Cardiac muscle cell (in vitro differentiated cells and primary cell): ENCODE measurements at regions not wholly inside any gene's neighbourhood (a gene's known extent, or its start where the extent isn't known, plus 50 kb on each side); places are given as distances from the start of the nearest gene placed in this dataset.
"Not testable (repeated sequence)": the region's sequence is repeated elsewhere in the genome, so short reads cannot be mapped to it uniquely, and the experiment has no call there.

ENCODE experiments used
- DNase-seq, 2 donors: peaks; one replicate each; pipeline versions ENCODE4 v3.0.0 to v3.0.0-alpha.2; 2010 to 2017; ENCODE audit warnings: low read depth in 1 of 2, low spot score in 1 of 2
- H3K27ac ChIP-seq: fragments of 200-600 bp; sonication (generic); 2 replicates; pipeline ENCODE4 v1.5.1; 2016
- H3K27me3 ChIP-seq: fragments of 200-600 bp; sonication (generic); 2 replicates; pipeline ENCODE4 v1.6.0; 2016; ENCODE audit warnings: control low read depth
- H3K36me3 ChIP-seq: fragments of 200-600 bp; sonication (generic); 2 replicates; pipeline ENCODE4 v1.5.1; 2016; ENCODE audit warnings: control low read depth
- H3K4me1 ChIP-seq: fragments of 200-600 bp; sonication (generic); 2 replicates; pipeline ENCODE4 v1.8.1; 2017; ENCODE audit warnings: low read depth, mild to moderate bottlenecking, mixed run types
- H3K4me3 ChIP-seq: fragments of 200-600 bp; sonication (generic); 2 replicates; pipeline ENCODE4 v1.5.1; 2016; ENCODE audit warnings: mild to moderate bottlenecking
- H3K9me3 ChIP-seq: fragments of 200-600 bp; sonication (generic); 2 replicates; pipeline ENCODE4 v1.5.1; 2017; ENCODE audit warnings: low read depth, mild to moderate bottlenecking, control low read depth
- CTCF ChIP-seq: IDR thresholded peaks from 2 replicates; pipeline ENCODE4 v1.5.1; 2012; ENCODE audit warnings: low read depth, mild to moderate bottlenecking, low read length

GRCh38 chr2:53210538-53210937, 557.1 kb upstream of the CHAC2 start:
- peaks cover 54% of the 10 kb centered on the region for H3K4me1 ChIP-seq
- DNase-seq: peak in 1 of 2 donors; percentile 28
- no peak for TF ChIP-seq CTCF
- H3K36me3 ChIP-seq: no peaks in the 10 kb centered on the region
- H3K9me3 ChIP-seq: no peaks in the 10 kb centered on the region
- no peaks in the 10 kb centered on the region for H3K27me3 ChIP-seq
- peak overlapping the region; percentile 79 for H3K27ac ChIP-seq
- no peak overlapping the region for H3K4me3 ChIP-seq

GRCh38 chr2:53209679-53210458, 557.7 kb upstream of the CHAC2 start:
- Histone ChIP-seq H3K27ac (peak overlapping the region; percentile 79), H3K36me3 (no peaks in the 10 kb centered on the region), H3K4me3 (no peak overlapping the region), H3K4me1 (peaks cover 58% of the 10 kb centered on the region), H3K9me3 (no peaks in the 10 kb centered on the region), H3K27me3 (no peaks in the 10 kb centered on the region)
- DNase-seq: peak in 1 of 2 donors; percentile 22
- TF ChIP-seq CTCF: no peak

GRCh38 chr2:53208815-53209214, 558.8 kb upstream of the CHAC2 start:
- Histone ChIP-seq H3K36me3 (no peaks in the 10 kb centered on the region), H3K4me1 (peaks cover 58% of the 10 kb centered on the region), H3K9me3 (no peaks in the 10 kb centered on the region), H3K4me3 (peak overlapping the region; percentile 5), H3K27ac (peak overlapping the region; percentile 79), H3K27me3 (no peaks in the 10 kb centered on the region)
- DNase-seq: peak in 1 of 2 donors; percentile 63
- TF ChIP-seq CTCF: no peak

- peaks cover 59% of the 10 kb centered on the region for H3K4me1 ChIP-seq
- H3K9me3 ChIP-seq, H3K27me3 ChIP-seq, H3K27ac ChIP-seq, H3K4me3 ChIP-seq, H3K36me3 ChIP-seq, DNase-seq: not testable (repeated sequence)
These were observed 561.4 kb upstream of the CHAC2 start for GRCh38 chr2:53206226-53206625.

GRCh38 chr2:53202063-53202462, 565.5 kb upstream of the CHAC2 start:
- peaks cover 18% of the 10 kb centered on the region for H3K4me1 ChIP-seq
- peak; percentile 32 to 80 for DNase-seq
- H3K9me3 ChIP-seq: no peaks in the 10 kb centered on the region
- no peak overlapping the region for H3K4me3 ChIP-seq
- H3K36me3 ChIP-seq: no peaks in the 10 kb centered on the region
- TF ChIP-seq CTCF: no peak
- no peaks in the 10 kb centered on the region for H3K27me3 ChIP-seq
- peak overlapping the region; percentile 12 for H3K27ac ChIP-seq

- Histone ChIP-seq H3K27me3 (no peaks in the 10 kb centered on the region), H3K27ac (no peak overlapping the region), H3K4me1 (peaks cover 12% of the 10 kb centered on the region), H3K36me3 (no peaks in the 10 kb centered on the region), H3K9me3 (no peaks in the 10 kb centered on the region), H3K4me3 (no peak overlapping the region)
- DNase-seq: no peak
- no peak for TF ChIP-seq CTCF
These were observed 567.5 kb upstream of the CHAC2 start for GRCh38 chr2:53200072-53200471.
